ENCODE measurements at regions not wholly inside any gene's neighbourhood (a gene's known extent, or its start where the extent isn't known, plus 50 kb on each side); places are given as distances from the start of the nearest gene placed in this dataset.

DNA sequence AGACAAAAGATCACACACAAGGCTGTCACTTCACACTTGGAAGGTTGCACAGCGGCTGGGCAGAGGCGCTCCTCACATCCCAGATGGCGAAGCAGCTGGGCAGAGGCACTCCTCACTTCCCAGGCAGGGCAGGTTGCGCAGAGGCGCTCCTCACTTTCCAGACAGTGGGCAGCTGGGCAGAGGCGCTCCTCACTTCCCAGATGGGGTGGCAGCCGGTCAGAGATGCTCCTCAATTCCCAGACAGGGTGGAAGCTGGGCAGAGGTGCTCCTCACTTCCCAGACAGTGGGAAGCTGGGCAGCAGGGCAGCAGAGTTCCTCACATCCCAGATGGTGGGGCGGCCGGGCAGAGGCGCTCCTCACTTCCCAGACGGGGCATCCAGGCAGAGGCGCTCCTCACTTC, 199.2 kb downstream of the RTL9 start:
- H3K79me2 ChIP-seq (ENCODE audit: control insufficient read depth, insufficient read depth, low read length): no peaks in the 10 kb centered on the region
- DNase-seq (ENCODE audit: low read depth, low spot score): no peak
- no TSS peak for BruUV-seq (replicated peaks)
- FAIRE-seq: no peak
- POLR2A ChIA-PET: no interaction called here
- no peaks in the 10 kb centered on the region for H3K9me1 ChIP-seq (replicated peaks; ENCODE audit: control insufficient read depth, extremely low read depth, insufficient read depth, low read length)
- H4K20me1 ChIP-seq (replicated peaks; ENCODE audit: control insufficient read depth, extremely low read depth, insufficient read depth, low read length): no peaks in the 10 kb centered on the region
- intact Hi-C loops (cut with micrococcal nuclease): no loop called here
- H3K4me2 ChIP-seq (ENCODE audit: insufficient read depth, low read length): no peak overlapping the region
- H3K4me3 ChIP-seq (replicated peaks in 1 of 3; ENCODE audit: insufficient read depth in 1 of 3, low read depth in 1 of 3, low read length in 3 of 3): no peak overlapping the region
- no peak overlapping the region for H3K27ac ChIP-seq (ENCODE audit: insufficient read depth, low read depth, low read length)
- H3K27me3 ChIP-seq (ENCODE audit: control insufficient read depth in 2 of 2, insufficient read depth in 2 of 2, low read length in 2 of 2): no peaks in the 10 kb centered on the region
- TF ChIP-seq FOS (IDR thresholded peaks at IDR 0.05; ENCODE audit: borderline replicate concordance, insufficient read depth, low read length) (no peak), POLR2A (IDR thresholded peaks at IDR 0.05; ENCODE audit: low read depth, low read length) (no peak)
- TF ChIP-seq, protein P1, sequence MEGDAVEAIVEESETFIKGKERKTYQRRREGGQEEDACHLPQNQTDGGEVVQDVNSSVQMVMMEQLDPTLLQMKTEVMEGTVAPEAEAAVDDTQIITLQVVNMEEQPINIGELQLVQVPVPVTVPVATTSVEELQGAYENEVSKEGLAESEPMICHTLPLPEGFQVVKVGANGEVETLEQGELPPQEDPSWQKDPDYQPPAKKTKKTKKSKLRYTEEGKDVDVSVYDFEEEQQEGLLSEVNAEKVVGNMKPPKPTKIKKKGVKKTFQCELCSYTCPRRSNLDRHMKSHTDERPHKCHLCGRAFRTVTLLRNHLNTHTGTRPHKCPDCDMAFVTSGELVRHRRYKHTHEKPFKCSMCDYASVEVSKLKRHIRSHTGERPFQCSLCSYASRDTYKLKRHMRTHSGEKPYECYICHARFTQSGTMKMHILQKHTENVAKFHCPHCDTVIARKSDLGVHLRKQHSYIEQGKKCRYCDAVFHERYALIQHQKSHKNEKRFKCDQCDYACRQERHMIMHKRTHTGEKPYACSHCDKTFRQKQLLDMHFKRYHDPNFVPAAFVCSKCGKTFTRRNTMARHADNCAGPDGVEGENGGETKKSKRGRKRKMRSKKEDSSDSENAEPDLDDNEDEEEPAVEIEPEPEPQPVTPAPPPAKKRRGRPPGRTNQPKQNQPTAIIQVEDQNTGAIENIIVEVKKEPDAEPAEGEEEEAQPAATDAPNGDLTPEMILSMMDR (IDR thresholded peaks at IDR 0.05; ENCODE audit: extremely low read depth in 1 of 2, insufficient read depth in 1 of 2, low read depth in 1 of 2, low read length in 2 of 2): no peak
- TF ChIP-seq, protein P2, sequence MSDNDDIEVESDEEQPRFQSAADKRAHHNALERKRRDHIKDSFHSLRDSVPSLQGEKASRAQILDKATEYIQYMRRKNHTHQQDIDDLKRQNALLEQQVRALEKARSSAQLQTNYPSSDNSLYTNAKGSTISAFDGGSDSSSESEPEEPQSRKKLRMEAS (IDR thresholded peaks at IDR 0.05; ENCODE audit: insufficient read depth, insufficient read length): no peak
- no peak overlapping the region for H3K9ac ChIP-seq (replicated peaks; ENCODE audit: extremely low read depth, insufficient read depth, low read length)
- no peaks in the 10 kb centered on the region for H3K4me1 ChIP-seq (ENCODE audit: control insufficient read depth, extremely low read depth, insufficient read depth, low read length)
- CTCF ChIA-PET: no interaction called here
- dilution Hi-C loops (cut with MboI; ENCODE audit: extremely low pct_ligation_motif_present, low sequenced_read_pairs): no loop called here
- no peaks in the 10 kb centered on the region for H3K36me3 ChIP-seq (ENCODE audit: control insufficient read depth in 2 of 2, extremely low read depth in 1 of 2, insufficient read depth in 2 of 2, low read length in 2 of 2)
- H3K9me3 ChIP-seq (replicated peaks; ENCODE audit: control insufficient read depth, insufficient read depth, low read length): no peaks in the 10 kb centered on the region
- H2AFZ ChIP-seq (ENCODE audit: low read depth, low read length): no peak overlapping the region

DNA sequence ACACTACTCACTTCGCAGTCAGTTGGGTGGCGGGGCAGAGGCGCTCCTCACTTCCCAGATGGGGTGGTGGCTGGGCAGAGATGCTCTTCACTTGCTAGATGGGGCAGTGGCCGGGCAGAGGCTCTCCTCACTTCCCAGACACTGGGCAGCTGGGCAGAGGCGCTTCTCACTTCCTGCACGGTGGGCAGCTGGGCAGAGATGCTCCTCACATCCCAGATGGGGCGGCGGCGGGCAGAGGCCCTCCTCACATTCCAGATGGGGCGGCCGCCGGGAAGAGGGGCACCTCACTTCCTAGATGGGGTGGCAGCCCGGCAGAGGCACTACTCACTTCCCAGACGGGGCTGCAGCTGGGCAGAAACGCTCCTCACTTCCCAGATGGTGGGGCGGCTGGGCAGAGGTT, 199.8 kb downstream of the RTL9 start:
- dilution Hi-C loops (cut with MboI; ENCODE audit: extremely low pct_ligation_motif_present, low sequenced_read_pairs) (no loop called here), intact Hi-C loops (cut with micrococcal nuclease) (no loop called here)
- TF ChIP-seq, protein P1 (IDR thresholded peaks at IDR 0.05; ENCODE audit: extremely low read depth in 1 of 2, insufficient read depth in 1 of 2, low read depth in 1 of 2, low read length in 2 of 2): no peak
- TF ChIP-seq FOS (IDR thresholded peaks at IDR 0.05; ENCODE audit: borderline replicate concordance, insufficient read depth, low read length): no peak
- no peak for TF ChIP-seq MYC (IDR thresholded peaks at IDR 0.05; ENCODE audit: low read depth, low read length)
- no peak for TF ChIP-seq EZH2 (IDR thresholded peaks at IDR 0.05; ENCODE audit: borderline replicate concordance, low read depth, low read length, severe bottlenecking)
- TF ChIP-seq JUN (IDR thresholded peaks at IDR 0.05; ENCODE audit: borderline replicate concordance, insufficient read depth, insufficient read length, low read depth): no peak
- TF ChIP-seq, protein P2 (IDR thresholded peaks at IDR 0.05; ENCODE audit: insufficient read depth, insufficient read length): no peak
- no peak for TF ChIP-seq GATA2 (IDR thresholded peaks at IDR 0.05; ENCODE audit: insufficient read depth, insufficient read length, low read depth, low read length)
- no peak for TF ChIP-seq POLR2AphosphoS5 (IDR thresholded peaks at IDR 0.05; ENCODE audit: insufficient read depth, low read depth, low read length)
- no peak for TF ChIP-seq POLR2A (IDR thresholded peaks at IDR 0.05; ENCODE audit: low read depth, low read length)

More for the DNA sequence above, 199.8 kb downstream of the RTL9 start:
- no peak overlapping the region for H3K4me3 ChIP-seq (replicated peaks in 1 of 3; ENCODE audit: insufficient read depth in 1 of 3, low read depth in 1 of 3, low read length in 3 of 3)
- H3K9ac ChIP-seq (replicated peaks; ENCODE audit: extremely low read depth, insufficient read depth, low read length): no peak overlapping the region
- no peaks in the 10 kb centered on the region for H3K79me2 ChIP-seq (ENCODE audit: control insufficient read depth, insufficient read depth, low read length)
- H3K27me3 ChIP-seq (ENCODE audit: control insufficient read depth in 2 of 2, insufficient read depth in 2 of 2, low read length in 2 of 2): no peaks in the 10 kb centered on the region
- H3K9me1 ChIP-seq (replicated peaks; ENCODE audit: control insufficient read depth, extremely low read depth, insufficient read depth, low read length): no peaks in the 10 kb centered on the region
- H3K4me1 ChIP-seq (ENCODE audit: control insufficient read depth, extremely low read depth, insufficient read depth, low read length): no peaks in the 10 kb centered on the region
- H3K36me3 ChIP-seq (ENCODE audit: control insufficient read depth in 2 of 2, extremely low read depth in 1 of 2, insufficient read depth in 2 of 2, low read length in 2 of 2): no peaks in the 10 kb centered on the region
- POLR2A ChIA-PET: no interaction called here
- no peak for FAIRE-seq
- no TSS peak for BruUV-seq (replicated peaks)
- H2AFZ ChIP-seq (ENCODE audit: low read depth, low read length): no peak overlapping the region
- no peak overlapping the region for H3K4me2 ChIP-seq (ENCODE audit: insufficient read depth, low read length)
- no peaks in the 10 kb centered on the region for H3K9me3 ChIP-seq (replicated peaks; ENCODE audit: control insufficient read depth, insufficient read depth, low read length)
- no peak for DNase-seq (ENCODE audit: low read depth, low spot score)
- no peaks in the 10 kb centered on the region for H4K20me1 ChIP-seq (replicated peaks; ENCODE audit: control insufficient read depth, extremely low read depth, insufficient read depth, low read length)
- H3K27ac ChIP-seq (ENCODE audit: insufficient read depth, low read depth, low read length): no peak overlapping the region
- CTCF ChIA-PET: no interaction called here
